LNCaP clone FGC (cell line): ENCODE measurements at regions not wholly inside any gene's neighbourhood (a gene's known extent, or its start where the extent isn't known, plus 50 kb on each side); places are given as distances from the start of the nearest gene placed in this dataset.

ENCODE experiments used
- DNase-seq: peaks from one replicate; pipeline ENCODE4 v3.0.0-alpha.2; 2011; ENCODE audit warnings: low read depth
- H3K4me3 ChIP-seq: 2 replicates; pipeline ENCODE4 v1.5.1; 2011; ENCODE audit warnings: mild to moderate bottlenecking, low read depth, low read length, control low read depth
- TF ChIP-seq, protein P1 (sequence below): IDR thresholded peaks from 2 replicates; pipeline ENCODE4 v1.5.1; 2012; ENCODE audit warnings: mild to moderate bottlenecking; ENCODE audit not compliant: control insufficient read depth, insufficient read depth; ENCODE audit errors: extremely low read depth

DNA sequence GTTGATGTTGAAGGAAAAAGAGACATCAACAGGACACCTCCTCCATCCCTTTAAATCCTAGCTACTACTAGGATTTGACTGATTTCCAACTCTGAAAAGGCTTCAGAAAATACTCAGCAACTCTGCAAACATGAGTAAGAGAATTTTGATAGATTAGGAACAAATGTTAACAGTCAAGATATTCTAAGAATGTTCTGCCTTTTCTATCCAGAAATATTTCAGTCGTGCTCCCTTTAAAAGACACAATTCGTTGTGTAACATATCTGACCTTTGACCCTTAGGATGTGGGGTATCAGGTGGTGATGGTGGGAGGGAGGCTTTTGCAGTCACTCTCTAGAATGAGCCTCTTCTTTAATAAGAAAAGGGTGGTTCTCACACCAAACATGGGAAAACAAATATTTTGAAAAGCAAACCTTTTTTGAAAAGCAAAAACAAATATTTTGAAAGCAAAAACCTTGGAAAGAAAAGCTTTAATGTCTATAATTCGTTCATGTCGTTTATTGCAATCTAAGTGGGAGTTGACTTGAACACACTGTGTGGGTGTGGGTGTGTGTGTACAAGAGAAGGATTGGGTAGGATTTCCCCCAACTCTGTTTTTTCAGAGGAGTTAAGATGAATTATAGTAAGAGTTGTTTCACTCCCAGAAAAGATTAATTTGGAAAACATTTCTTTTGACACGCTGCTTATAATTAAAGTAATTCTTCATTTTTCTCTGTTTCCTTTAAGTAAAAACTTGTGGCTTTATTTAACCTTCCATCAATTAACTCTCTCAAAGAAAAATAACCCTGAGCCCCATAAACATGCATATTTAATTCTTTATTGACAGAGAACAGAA, 152.8 kb downstream of the TMEM167A start:
- TF ChIP-seq, protein P1, sequence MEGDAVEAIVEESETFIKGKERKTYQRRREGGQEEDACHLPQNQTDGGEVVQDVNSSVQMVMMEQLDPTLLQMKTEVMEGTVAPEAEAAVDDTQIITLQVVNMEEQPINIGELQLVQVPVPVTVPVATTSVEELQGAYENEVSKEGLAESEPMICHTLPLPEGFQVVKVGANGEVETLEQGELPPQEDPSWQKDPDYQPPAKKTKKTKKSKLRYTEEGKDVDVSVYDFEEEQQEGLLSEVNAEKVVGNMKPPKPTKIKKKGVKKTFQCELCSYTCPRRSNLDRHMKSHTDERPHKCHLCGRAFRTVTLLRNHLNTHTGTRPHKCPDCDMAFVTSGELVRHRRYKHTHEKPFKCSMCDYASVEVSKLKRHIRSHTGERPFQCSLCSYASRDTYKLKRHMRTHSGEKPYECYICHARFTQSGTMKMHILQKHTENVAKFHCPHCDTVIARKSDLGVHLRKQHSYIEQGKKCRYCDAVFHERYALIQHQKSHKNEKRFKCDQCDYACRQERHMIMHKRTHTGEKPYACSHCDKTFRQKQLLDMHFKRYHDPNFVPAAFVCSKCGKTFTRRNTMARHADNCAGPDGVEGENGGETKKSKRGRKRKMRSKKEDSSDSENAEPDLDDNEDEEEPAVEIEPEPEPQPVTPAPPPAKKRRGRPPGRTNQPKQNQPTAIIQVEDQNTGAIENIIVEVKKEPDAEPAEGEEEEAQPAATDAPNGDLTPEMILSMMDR, result no peak

DNA sequence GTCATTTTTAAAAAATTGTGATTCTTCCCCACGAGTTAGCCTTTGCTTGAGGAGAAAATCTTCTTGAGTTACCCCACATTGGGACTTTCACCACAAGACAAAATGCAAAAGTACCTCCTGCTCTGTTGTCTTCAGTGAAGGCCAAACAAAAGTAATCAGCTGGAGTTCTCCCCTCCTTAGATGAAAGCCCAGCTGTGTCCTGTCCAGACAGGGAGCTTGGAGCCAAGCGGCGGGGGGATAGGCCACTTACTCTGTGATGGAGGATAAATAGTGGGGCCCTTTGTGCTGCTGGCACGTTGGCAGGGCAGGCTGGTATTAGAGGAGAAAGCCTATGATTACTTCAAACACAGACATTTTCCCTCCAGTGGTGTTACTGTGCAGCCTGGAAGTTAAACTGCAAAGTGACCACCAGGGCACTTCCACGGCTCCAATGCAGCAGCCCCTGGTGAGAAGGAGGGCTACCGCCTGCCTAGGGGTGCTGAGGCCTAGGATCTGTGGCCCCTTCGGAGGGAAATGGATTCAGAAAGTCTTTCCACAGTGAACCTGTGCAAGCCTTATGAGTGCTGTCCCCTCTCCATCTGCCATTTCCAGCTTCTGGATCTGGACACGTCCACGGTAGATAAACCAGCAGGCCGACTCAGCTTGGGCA, 155.0 kb downstream of the TMEM167A start:
- no peak for DNase-seq
- TF ChIP-seq, protein P1, result no peak
- no peak overlapping the region for H3K4me3 ChIP-seq

More for the DNA sequence above, 152.8 kb downstream of the TMEM167A start:
- H3K4me3 ChIP-seq, result no peak overlapping the region
- DNase-seq, result no peak

DNA sequence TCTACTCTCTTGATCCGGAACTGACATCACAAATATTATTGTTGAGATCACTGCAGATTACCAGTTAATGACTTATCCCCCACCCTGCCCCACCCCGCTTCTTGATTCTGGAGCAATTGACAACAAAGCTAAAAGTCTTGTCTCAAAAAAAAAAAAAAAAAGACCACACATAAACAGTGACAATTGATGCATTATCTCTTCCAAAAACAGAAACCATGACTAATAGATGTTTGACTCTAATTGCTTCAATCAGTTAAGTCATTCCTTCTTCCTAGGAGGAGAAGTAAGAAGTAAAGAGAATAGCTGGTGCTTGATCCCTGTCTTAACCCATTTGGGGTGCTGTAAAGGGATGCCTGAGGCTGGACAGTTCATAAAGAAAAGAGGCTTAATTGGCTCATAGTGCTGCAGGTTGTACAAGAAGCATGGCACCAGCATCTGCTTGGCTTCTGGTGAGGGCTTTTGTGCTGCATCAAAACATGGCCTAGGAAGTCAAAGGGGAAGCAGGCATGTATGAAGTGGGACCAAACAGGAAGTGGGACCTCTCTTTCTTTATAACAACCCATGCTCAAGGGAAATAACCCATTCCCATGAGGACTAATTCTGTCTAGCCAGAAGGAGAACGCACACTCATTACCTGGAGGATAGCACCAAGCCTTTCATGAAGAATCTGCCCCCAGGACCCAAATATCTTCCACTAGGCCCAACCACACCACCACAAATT, 158.7 kb downstream of the TMEM167A start:
- no peak overlapping the region for H3K4me3 ChIP-seq
- TF ChIP-seq, protein P1, result no peak
- no peak for DNase-seq

DNA sequence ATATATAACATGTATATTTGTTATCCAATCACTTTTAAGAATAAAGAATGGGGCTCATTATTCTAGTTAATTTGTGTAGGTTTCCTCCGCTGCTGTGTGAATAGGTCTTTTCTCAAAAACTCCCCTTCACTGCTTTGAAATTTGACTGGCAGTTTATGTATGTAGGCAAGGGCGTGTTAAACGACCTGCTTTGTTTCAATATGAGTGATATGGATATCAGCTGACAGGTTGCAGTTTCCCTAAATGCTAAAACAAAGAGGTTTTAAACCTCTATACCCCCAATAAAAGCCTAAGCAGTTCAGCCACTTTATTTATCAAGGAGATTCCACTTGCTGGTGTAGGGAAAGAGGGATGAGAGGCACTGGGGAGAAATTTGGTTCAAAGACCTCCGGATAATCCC, 159.6 kb downstream of the TMEM167A start:
- DNase-seq, result no peak
- TF ChIP-seq, protein P1, result no peak
- H3K4me3 ChIP-seq, result no peak overlapping the region

DNA sequence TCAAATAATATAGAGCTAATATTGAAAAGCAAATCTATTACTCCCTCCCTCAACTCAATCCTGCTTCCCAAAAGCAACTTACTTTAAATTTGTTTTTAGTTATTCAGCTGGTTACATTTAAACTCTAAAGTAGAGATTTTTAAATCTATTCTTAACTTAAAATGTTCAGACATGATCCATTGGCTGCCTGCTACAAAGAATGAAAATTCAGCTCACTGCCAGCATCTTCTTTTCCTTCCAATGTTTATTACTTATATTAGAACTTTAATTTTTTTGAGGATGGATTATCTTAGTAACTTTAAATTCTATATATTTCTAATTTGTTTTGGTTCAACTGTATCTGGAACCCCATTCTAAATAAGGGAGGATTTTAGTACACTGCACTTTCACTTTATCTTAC, 163.2 kb downstream of the TMEM167A start:
- no peak for DNase-seq
- H3K4me3 ChIP-seq, result no peak overlapping the region
- TF ChIP-seq, protein P1, result no peak

DNA sequence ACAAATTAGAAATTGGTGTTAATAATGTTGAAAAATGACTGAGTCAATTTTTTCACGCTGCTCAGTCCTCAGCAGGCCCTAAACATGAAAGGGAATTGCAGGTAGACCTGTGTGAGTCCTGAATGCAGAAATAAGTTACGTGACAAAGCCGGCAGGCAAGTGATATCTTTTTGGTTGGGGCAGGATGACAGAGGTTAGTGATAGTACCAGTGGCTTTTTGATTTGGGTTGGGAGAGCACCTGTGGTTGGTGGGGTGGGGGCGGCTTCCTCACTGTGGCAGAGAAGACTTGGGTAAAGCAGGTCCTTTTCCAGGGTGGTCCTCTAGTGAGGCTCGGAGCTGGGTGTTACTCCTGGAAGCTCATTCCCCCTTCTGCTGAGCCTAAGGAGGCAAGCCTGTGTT, 164.7 kb downstream of the TMEM167A start:
- DNase-seq, result no peak
- TF ChIP-seq, protein P1, result no peak
- H3K4me3 ChIP-seq, result no peak overlapping the region
